ENCODE measurements at regions not wholly inside any gene's neighbourhood (a gene's known extent, or its start where the extent isn't known, plus 50 kb on each side); places are given as distances from the start of the nearest gene placed in this dataset.

GRCh38 chr1:79976287-79976686 lies 969.8 kb upstream of the ADGRL4 start:
- TF ChIP-seq, protein P1, sequence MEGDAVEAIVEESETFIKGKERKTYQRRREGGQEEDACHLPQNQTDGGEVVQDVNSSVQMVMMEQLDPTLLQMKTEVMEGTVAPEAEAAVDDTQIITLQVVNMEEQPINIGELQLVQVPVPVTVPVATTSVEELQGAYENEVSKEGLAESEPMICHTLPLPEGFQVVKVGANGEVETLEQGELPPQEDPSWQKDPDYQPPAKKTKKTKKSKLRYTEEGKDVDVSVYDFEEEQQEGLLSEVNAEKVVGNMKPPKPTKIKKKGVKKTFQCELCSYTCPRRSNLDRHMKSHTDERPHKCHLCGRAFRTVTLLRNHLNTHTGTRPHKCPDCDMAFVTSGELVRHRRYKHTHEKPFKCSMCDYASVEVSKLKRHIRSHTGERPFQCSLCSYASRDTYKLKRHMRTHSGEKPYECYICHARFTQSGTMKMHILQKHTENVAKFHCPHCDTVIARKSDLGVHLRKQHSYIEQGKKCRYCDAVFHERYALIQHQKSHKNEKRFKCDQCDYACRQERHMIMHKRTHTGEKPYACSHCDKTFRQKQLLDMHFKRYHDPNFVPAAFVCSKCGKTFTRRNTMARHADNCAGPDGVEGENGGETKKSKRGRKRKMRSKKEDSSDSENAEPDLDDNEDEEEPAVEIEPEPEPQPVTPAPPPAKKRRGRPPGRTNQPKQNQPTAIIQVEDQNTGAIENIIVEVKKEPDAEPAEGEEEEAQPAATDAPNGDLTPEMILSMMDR (IDR thresholded peaks at IDR 0.05): no peak
- no peak overlapping the region for H3K4me3 ChIP-seq
- H3K27ac ChIP-seq: no peak overlapping the region
- H3K27me3 ChIP-seq: no peaks in the 10 kb centered on the region
- no peaks in the 10 kb centered on the region for H3K9me3 ChIP-seq
- no peaks in the 10 kb centered on the region for H3K4me1 ChIP-seq
- H3K36me3 ChIP-seq: no peaks in the 10 kb centered on the region
- no peak for DNase-seq
- intact Hi-C loops (cut with DNase I): no loop called here
- no peak for ATAC-seq

GRCh38 chr1:79974659-79975058 lies 968.1 kb upstream of the ADGRL4 start:
- TF ChIP-seq, protein P1 (IDR thresholded peaks at IDR 0.05): no peak
- no peaks in the 10 kb centered on the region for H3K27me3 ChIP-seq
- no peak overlapping the region for H3K27ac ChIP-seq
- H3K4me3 ChIP-seq: no peak overlapping the region
- no peaks in the 10 kb centered on the region for H3K4me1 ChIP-seq
- H3K9me3 ChIP-seq: no peaks in the 10 kb centered on the region
- DNase-seq (no peak), ATAC-seq (no peak)
- no peaks in the 10 kb centered on the region for H3K36me3 ChIP-seq
- intact Hi-C loops (cut with DNase I): no loop called here

- no peaks in the 10 kb centered on the region for H3K9me3 ChIP-seq
- TF ChIP-seq, protein P1 (IDR thresholded peaks at IDR 0.05): no peak
- no peaks in the 10 kb centered on the region for H3K4me1 ChIP-seq
- DNase-seq (no peak), ATAC-seq (no peak)
- H3K36me3 ChIP-seq: no peaks in the 10 kb centered on the region
- intact Hi-C loops (cut with DNase I): no loop called here
- H3K4me3 ChIP-seq: no peak overlapping the region
- no peak overlapping the region for H3K27ac ChIP-seq
- no peaks in the 10 kb centered on the region for H3K27me3 ChIP-seq
Measured at GRCh38 chr1:79969886-79970285, 963.4 kb upstream of the ADGRL4 start.

DNA sequence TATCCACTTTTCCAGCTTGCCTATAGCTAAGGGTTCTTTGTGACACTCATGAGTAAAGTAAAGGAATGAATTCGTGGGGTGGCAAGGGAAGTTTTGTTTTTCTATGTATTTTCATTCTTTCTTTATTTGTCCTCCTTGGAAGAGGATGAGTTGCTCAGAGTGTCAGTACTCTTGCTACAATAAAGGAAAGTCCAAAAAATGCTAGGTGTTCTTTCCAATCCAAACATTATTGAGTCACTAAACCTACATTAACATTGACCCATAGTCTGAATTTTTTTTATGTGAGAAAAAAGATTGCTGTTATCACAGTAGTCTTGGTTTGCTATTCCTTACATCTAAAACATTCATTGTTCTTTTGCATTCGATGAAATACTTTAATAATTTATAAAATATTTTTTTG lies 959.9 kb upstream of the ADGRL4 start:
- Histone ChIP-seq H3K27ac (no peak overlapping the region), H3K4me1 (no peaks in the 10 kb centered on the region), H3K9me3 (no peaks in the 10 kb centered on the region), H3K27me3 (no peaks in the 10 kb centered on the region), H3K4me3 (no peak overlapping the region), H3K36me3 (no peaks in the 10 kb centered on the region)
- DNase-seq (no peak), ATAC-seq (no peak)
- TF ChIP-seq, protein P1 (IDR thresholded peaks at IDR 0.05): no peak
- intact Hi-C loops (cut with DNase I): no loop called here

GRCh38 chr1:79959635-79960034 lies 953.1 kb upstream of the ADGRL4 start:
- no peak for DNase-seq
- no peak overlapping the region for H3K27ac ChIP-seq
- no peaks in the 10 kb centered on the region for H3K27me3 ChIP-seq
- no peaks in the 10 kb centered on the region for H3K36me3 ChIP-seq
- ATAC-seq: no peak
- intact Hi-C loops (cut with DNase I): no loop called here
- TF ChIP-seq, protein P1 (IDR thresholded peaks at IDR 0.05): no peak
- H3K9me3 ChIP-seq: no peaks in the 10 kb centered on the region
- H3K4me1 ChIP-seq: no peaks in the 10 kb centered on the region
- no peak overlapping the region for H3K4me3 ChIP-seq

DNA sequence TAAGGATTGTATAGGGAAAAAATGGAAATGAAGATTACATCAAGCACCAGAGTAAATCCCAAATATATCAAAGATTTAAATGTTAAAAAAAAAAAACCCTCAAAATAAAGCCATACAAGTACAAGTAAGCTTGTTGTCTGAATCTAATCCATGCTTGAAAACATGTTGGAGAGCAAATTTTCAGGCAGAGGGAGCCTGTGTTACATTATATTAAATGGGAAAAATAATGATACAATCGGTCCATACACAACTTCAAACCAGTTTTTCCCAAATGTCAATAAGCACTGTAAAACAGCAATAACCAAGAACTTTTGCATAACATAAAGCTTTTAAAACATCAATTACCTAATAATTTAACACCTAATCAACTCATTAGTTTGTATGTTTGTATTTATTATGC lies 949.4 kb upstream of the ADGRL4 start:
- H3K4me1 ChIP-seq: no peaks in the 10 kb centered on the region
- H3K27me3 ChIP-seq: no peaks in the 10 kb centered on the region
- TF ChIP-seq, protein P1 (IDR thresholded peaks at IDR 0.05): peak; percentile 27
- no peak for DNase-seq
- ATAC-seq: no peak
- H3K9me3 ChIP-seq: no peaks in the 10 kb centered on the region
- intact Hi-C loops (cut with DNase I): no loop called here
- no peaks in the 10 kb centered on the region for H3K36me3 ChIP-seq
- H3K27ac ChIP-seq: no peak overlapping the region
- no peak overlapping the region for H3K4me3 ChIP-seq
